H1 (cell line): ENCODE measurements at regions not wholly inside any gene's neighbourhood (a gene's known extent, or its start where the extent isn't known, plus 50 kb on each side); places are given as distances from the start of the nearest gene placed in this dataset.

Source experiments
- CTCF ChIA-PET: fragments of 300-600 bp; sonication (Branson Sonifier 250); formaldehyde crosslinking; loops from one replicate; lab custom pipeline; 2021; ENCODE audit not compliant: partially characterized antibody; lab: Charles Lee
- POLR2A ChIA-PET: fragments of 300-600 bp; sonication (Branson Sonifier 250); formaldehyde crosslinking; loops from one replicate; lab custom pipeline; 2021; ENCODE audit warnings: inconsistent platforms; ENCODE audit not compliant: partially characterized antibody; lab: Charles Lee
- DNase-seq, 2 experiments: peaks; one replicate each; pipeline versions ENCODE4 v3.0.0 to v3.0.0-alpha.2; 2010 to 2022; ENCODE audit warnings: low spot score in 2 of 2, low read depth in 1 of 2, mixed read lengths in 1 of 2
- FAIRE-seq: peaks from 2 replicates; lab custom pipeline; 2011; peaks lifted over from hg19 to GRCh38; lab: Jason Lieb, UNC
- H2AFZ ChIP-seq: 2 replicates; pipeline ENCODE4 v1.8.1; 2012; ENCODE audit warnings: low read length, inconsistent platforms
- H2AK5ac ChIP-seq: 2 replicates; pipeline ENCODE4 v1.6.1; 2013; ENCODE audit warnings: low read depth, low read length
- H2BK120ac ChIP-seq: replicated peaks from 2 replicates; pipeline ENCODE3; 2013; ENCODE audit warnings: low read depth, low read length, inconsistent platforms
- H2BK12ac ChIP-seq: 2 replicates; pipeline ENCODE4 v1.6.1; 2013; ENCODE audit warnings: low read depth, low read length
- H2BK15ac ChIP-seq: 2 replicates; pipeline ENCODE4 v1.6.1; 2013; ENCODE audit warnings: low read length
- H2BK20ac ChIP-seq: 2 replicates; pipeline ENCODE4 v1.6.1; 2013; ENCODE audit warnings: low read length
- H2BK5ac ChIP-seq: 2 replicates; pipeline ENCODE4 v1.6.1; 2013; ENCODE audit warnings: low read depth, low read length
- H3K14ac ChIP-seq: 2 replicates; pipeline ENCODE4 v1.6.1; 2013; ENCODE audit warnings: inconsistent platforms; ENCODE audit not compliant: insufficient read length
- H3K18ac ChIP-seq: 2 replicates; pipeline ENCODE4 v1.6.1; 2013; ENCODE audit warnings: low read length; ENCODE audit errors: extremely low read depth
- H3K23ac ChIP-seq: 2 replicates; pipeline ENCODE4 v1.6.1; 2013; ENCODE audit warnings: inconsistent platforms; ENCODE audit not compliant: insufficient read length
- H3K23me2 ChIP-seq: 2 replicates; pipeline ENCODE4 v1.6.1; 2013; ENCODE audit warnings: low read depth, low read length
- H3K27ac ChIP-seq: 2 replicates; pipeline ENCODE4 v1.6.1; 2011; ENCODE audit warnings: low read depth, low read length, inconsistent platforms
- H3K27me3 ChIP-seq, 4 experiments: replicated peaks in 1 of 4; 1 replicate in 1 of 4; 2 replicates in 3 of 4; pipeline versions ENCODE4 v1.6.1 to v1.8.1; 2011 to 2013; ENCODE audit warnings: low read length in 3 of 4, mild to moderate bottlenecking in 3 of 4, inconsistent platforms in 2 of 4, mixed read lengths in 2 of 4, moderate library complexity in 1 of 4; ENCODE audit not compliant: control insufficient read depth in 3 of 4, insufficient read depth in 3 of 4; ENCODE audit errors: extremely low read depth in 1 of 4
- H3K36me3 ChIP-seq, 4 experiments: 2 replicates each; pipeline versions ENCODE4 v1.6.1 to v1.8.1; 2011 to 2013; ENCODE audit warnings: mild to moderate bottlenecking in 4 of 4, low read length in 3 of 4, moderate library complexity in 2 of 4, control low read depth in 1 of 4, inconsistent platforms in 1 of 4; ENCODE audit not compliant: insufficient read depth in 4 of 4, control insufficient read depth in 2 of 4
- H3K4ac ChIP-seq: replicated peaks from 2 replicates; pipeline ENCODE3; 2013; ENCODE audit warnings: low read length, low read depth, mixed read lengths, inconsistent platforms; ENCODE audit not compliant: insufficient read length
- H3K4me1 ChIP-seq, 4 experiments: replicated peaks in 1 of 4; 1 replicate in 1 of 4; 2 replicates in 3 of 4; pipeline versions ENCODE4 v1.6.1 to v1.8.1; 2011 to 2013; ENCODE audit warnings: low read length in 3 of 4, inconsistent platforms in 2 of 4, mixed read lengths in 1 of 4; ENCODE audit not compliant: insufficient read depth in 4 of 4, control insufficient read depth in 3 of 4
- H3K4me2 ChIP-seq, 2 experiments: 2 replicates each; pipeline versions ENCODE4 v1.6.1 to v1.8.1; 2011 to 2013; ENCODE audit warnings: low read depth in 2 of 2, low read length in 2 of 2, control low read depth in 1 of 2, inconsistent platforms in 1 of 2, mild to moderate bottlenecking in 1 of 2; ENCODE audit not compliant: insufficient read depth in 1 of 2
- H3K4me3 ChIP-seq, 4 experiments: fragments of 200-600, 300-600 bp in 1 of 4; sonication (generic), shearing (Covaris generic), sonication (Bioruptor Twin) in 1 of 4; 2 replicates each; pipeline versions ENCODE4 v1.5.1 to v1.8.1; 2011 to 2016; ENCODE audit warnings: low read length in 4 of 4, low read depth in 3 of 4, control low read depth in 2 of 4, inconsistent platforms in 2 of 4, mild to moderate bottlenecking in 2 of 4, mixed read lengths in 1 of 4, moderate library complexity in 1 of 4; ENCODE audit not compliant: insufficient read depth in 2 of 4; ENCODE audit errors: extremely low read depth in 1 of 4
- H3K56ac ChIP-seq: replicated peaks from 2 replicates; pipeline ENCODE3; 2013; ENCODE audit warnings: low read depth, mild to moderate bottlenecking, mixed read lengths, low read length, inconsistent platforms; ENCODE audit not compliant: insufficient read length
- H3K79me1 ChIP-seq: 2 replicates; pipeline ENCODE4 v1.6.1; 2013; ENCODE audit warnings: low read depth, low read length, control low read depth
- H3K79me2 ChIP-seq, 2 experiments: 2 replicates each; pipeline versions ENCODE4 v1.6.1 to v1.8.1; 2012 to 2013; ENCODE audit warnings: low read length in 2 of 2, mild to moderate bottlenecking in 2 of 2, inconsistent platforms in 1 of 2; ENCODE audit not compliant: insufficient read depth in 2 of 2, control insufficient read depth in 1 of 2
- H3K9ac ChIP-seq, 4 experiments: replicated peaks in 1 of 4; 1 replicate in 1 of 4; 2 replicates in 3 of 4; pipeline versions ENCODE4 v1.6.1 to v1.8.1; 2011 to 2013; ENCODE audit warnings: low read depth in 3 of 4, low read length in 3 of 4, control low read depth in 2 of 4, mild to moderate bottlenecking in 2 of 4, moderate library complexity in 2 of 4, inconsistent platforms in 1 of 4; ENCODE audit errors: extremely low read depth in 1 of 4
- H3K9me3 ChIP-seq, 2 experiments: 2 replicates each; pipeline versions ENCODE4 v1.6.1 to v1.8.1; 2012 to 2013; ENCODE audit warnings: mild to moderate bottlenecking in 2 of 2, moderate library complexity in 2 of 2, control low read depth in 1 of 2, inconsistent platforms in 1 of 2, low read depth in 1 of 2, low read length in 1 of 2, mixed read lengths in 1 of 2; ENCODE audit not compliant: insufficient read depth in 2 of 2
- H4K20me1 ChIP-seq, 2 experiments: replicated peaks in 1 of 2; 2 replicates each; pipeline versions ENCODE3 to v1.8.1; 2011 to 2013; ENCODE audit warnings: inconsistent platforms in 2 of 2, low read length in 2 of 2, mild to moderate bottlenecking in 1 of 2; ENCODE audit not compliant: insufficient read depth in 2 of 2, control insufficient read depth in 1 of 2
- H4K5ac ChIP-seq: 2 replicates; pipeline ENCODE4 v1.6.1; 2013; ENCODE audit warnings: low read length, low read depth, mixed read lengths, inconsistent platforms; ENCODE audit not compliant: insufficient read length
- H4K8ac ChIP-seq: 2 replicates; pipeline ENCODE4 v1.8.0; 2013; ENCODE audit warnings: mild to moderate bottlenecking, moderate library complexity, low read length, inconsistent platforms; ENCODE audit not compliant: insufficient read depth; ENCODE audit errors: extremely low read depth
- H4K91ac ChIP-seq: replicated peaks from 2 replicates; pipeline ENCODE3; 2013; ENCODE audit warnings: low read length, mixed read lengths, inconsistent platforms; ENCODE audit not compliant: insufficient read length
- POLR2AphosphoS5 ChIP-seq: IDR thresholded peaks from 2 replicates; pipeline ENCODE4 v1.6.1; 2011; ENCODE audit warnings: low read depth, low read length
- SP2 ChIP-seq: IDR thresholded peaks from 2 replicates; pipeline ENCODE4 v1.6.1; 2012; ENCODE audit warnings: mild to moderate bottlenecking, low read length, inconsistent platforms
- TEAD4 ChIP-seq: IDR thresholded peaks from 2 replicates; pipeline ENCODE4 v1.6.1; 2012; ENCODE audit warnings: low read depth, low read length, inconsistent platforms, mixed read lengths
- WGBS, 2 experiments: shearing (Covaris generic) in 1 of 2; methylation state at CpG; one replicate each; pipeline versions ENCODE4 v1.1.6 to v1.1.7; 2013 to 2015; ENCODE audit warnings: low lambda C conversion rate in 2 of 2, mixed read lengths in 2 of 2, inconsistent platforms in 1 of 2, low coverage in 1 of 2, missing lambda C conversion rate in 1 of 2; ENCODE audit not compliant: insufficient replicate concordance in 2 of 2, insufficient coverage in 1 of 2, insufficient read length in 1 of 2; ENCODE audit errors: extremely low coverage in 1 of 2, missing lambda C conversion rate in 1 of 2; 5-methylcytosine and 5-hydroxymethylcytosine counted together
- TF ChIP-seq, protein P1 (sequence below): IDR thresholded peaks from 2 replicates; pipeline ENCODE4 v1.6.1; 2011; ENCODE audit warnings: low read depth, mild to moderate bottlenecking, low read length; ENCODE audit not compliant: insufficient read depth

DNA sequence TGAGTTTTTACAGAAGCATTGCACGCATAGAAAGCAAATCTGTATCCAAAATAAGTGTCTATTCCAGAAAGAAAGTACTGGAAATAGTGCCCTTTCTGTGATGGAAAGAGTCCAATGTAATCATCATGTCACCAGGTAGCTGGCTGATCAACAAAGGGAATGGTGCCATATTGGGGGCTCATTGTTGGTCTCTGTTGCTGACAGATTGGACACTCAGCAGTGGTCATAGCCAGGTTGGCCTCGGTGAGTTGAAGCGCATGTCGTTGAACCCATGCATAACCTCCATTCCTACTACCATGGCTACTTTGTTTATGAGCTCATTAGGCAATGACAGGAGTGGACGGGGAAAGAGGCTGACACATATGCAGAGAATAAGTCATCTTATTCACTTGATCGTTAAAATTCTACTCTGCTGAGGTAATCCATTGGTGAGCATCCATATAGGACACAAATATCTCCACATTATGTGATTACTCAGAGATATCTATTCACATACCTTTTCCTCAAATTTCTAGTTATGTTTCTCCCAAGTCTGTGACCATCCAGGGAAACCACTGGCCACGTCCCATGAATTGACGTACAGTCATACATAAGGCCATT lies 560.5 kb downstream of the HAO1 start:
- H3K56ac ChIP-seq: no peak overlapping the region
- no peak overlapping the region for H3K18ac ChIP-seq
- no peaks in the 10 kb centered on the region for H4K20me1 ChIP-seq
- H3K27me3 ChIP-seq: no peaks in the 10 kb centered on the region
- no peak overlapping the region for H4K91ac ChIP-seq
- H2AK5ac ChIP-seq: no peak overlapping the region
- no peak overlapping the region for H4K8ac ChIP-seq
- no peak overlapping the region for H2AFZ ChIP-seq
- no peak overlapping the region for H2BK12ac ChIP-seq
- H3K79me1 ChIP-seq: no peaks in the 10 kb centered on the region
- H3K9ac ChIP-seq: no peak overlapping the region
- no peak overlapping the region for H2BK20ac ChIP-seq
- H3K79me2 ChIP-seq: no peaks in the 10 kb centered on the region
- no peaks in the 10 kb centered on the region for H3K36me3 ChIP-seq
- TF ChIP-seq POLR2AphosphoS5: no peak
- TF ChIP-seq SP2: no peak
- no peak for TF ChIP-seq TEAD4
- TF ChIP-seq, protein P1, sequence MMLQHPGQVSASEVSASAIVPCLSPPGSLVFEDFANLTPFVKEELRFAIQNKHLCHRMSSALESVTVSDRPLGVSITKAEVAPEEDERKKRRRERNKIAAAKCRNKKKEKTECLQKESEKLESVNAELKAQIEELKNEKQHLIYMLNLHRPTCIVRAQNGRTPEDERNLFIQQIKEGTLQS: no peak
- WGBS, 2 experiments: 60% methylated on average over 8 of the region's 8 CpGs; no CpG with 5 or more reads in 1 of the 2 experiments
- no peak overlapping the region for H4K5ac ChIP-seq
- H2BK120ac ChIP-seq: no peak overlapping the region
- ChIA-PET CTCF (no interaction called here), POLR2A (no interaction called here)
- no peak overlapping the region for H2BK15ac ChIP-seq
- H3K4me3 ChIP-seq: no peak overlapping the region
- no peak overlapping the region for H3K27ac ChIP-seq
- no peak for FAIRE-seq
- H3K4me2 ChIP-seq: no peak overlapping the region
- no peak overlapping the region for H2BK5ac ChIP-seq
- H3K23me2 ChIP-seq: no peaks in the 10 kb centered on the region
- H3K23ac ChIP-seq: no peak overlapping the region
- H3K14ac ChIP-seq: no peak overlapping the region
- H3K4ac ChIP-seq: no peak overlapping the region
- no peaks in the 10 kb centered on the region for H3K9me3 ChIP-seq
- peaks cover 0 to 4% (median 1%) of the 10 kb centered on the region in 4 experiments; a peak in 2 of 7 replicates for H3K4me1 ChIP-seq
- no peak for DNase-seq
